ENCODE measurements at regions not wholly inside any gene's neighbourhood (a gene's known extent, or its start where the extent isn't known, plus 50 kb on each side); places are given as distances from the start of the nearest gene placed in this dataset.

DNA sequence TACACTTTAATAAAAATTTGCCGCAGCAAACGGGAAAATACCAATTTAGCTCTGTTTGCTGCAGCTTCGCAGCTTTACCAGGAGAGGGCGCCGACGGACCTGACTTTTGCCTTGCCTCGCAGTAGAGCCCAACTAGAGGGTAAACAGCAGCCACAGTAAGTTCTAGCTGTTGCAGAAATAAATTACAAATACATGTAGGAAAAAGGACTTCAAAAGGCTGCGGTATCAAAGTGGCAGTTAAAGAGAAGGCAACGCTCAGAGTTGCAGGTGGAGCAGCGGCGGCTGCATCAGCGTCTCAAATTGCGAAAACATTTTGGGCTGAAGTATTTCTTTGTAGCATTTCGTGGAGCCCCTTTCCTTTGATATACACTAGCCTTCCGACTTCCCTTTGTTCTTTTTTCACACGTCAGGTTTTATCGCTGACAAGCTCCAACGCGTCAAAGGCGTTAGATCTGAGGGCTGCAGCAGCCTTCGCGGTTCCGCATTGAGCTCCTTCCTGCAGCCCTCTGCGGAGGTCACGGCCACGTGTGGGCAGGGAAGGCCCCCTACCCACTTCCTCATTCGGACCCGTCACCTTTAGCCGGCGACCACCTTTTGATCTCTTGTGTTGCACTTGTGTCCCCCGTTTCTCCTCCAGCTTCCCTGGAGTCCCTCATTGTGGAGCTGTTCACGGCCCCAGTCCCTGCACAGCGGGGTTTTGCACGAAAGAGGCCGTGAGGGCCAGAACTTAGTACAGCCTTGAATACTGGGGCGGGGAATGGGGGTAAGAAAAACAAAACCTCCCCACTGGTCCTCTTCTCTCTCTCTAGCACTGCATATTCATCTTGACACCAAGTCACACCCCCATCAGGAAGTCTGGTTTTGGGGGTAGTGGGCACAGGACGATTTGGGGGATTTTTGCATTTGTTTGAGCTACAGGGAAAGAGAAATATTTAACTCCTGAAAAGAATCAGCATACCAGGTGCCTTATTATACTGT is 72.8 kb downstream of the S1PR1 start:
- peak; percentile 33 for DNase-seq (ENCODE audit: insufficient read length, low spot score)
- TF ChIP-seq POLR2A (IDR thresholded peaks at IDR 0.05; ENCODE audit: low read depth, low read length), result no peak
- FAIRE-seq, result no peak

DNA sequence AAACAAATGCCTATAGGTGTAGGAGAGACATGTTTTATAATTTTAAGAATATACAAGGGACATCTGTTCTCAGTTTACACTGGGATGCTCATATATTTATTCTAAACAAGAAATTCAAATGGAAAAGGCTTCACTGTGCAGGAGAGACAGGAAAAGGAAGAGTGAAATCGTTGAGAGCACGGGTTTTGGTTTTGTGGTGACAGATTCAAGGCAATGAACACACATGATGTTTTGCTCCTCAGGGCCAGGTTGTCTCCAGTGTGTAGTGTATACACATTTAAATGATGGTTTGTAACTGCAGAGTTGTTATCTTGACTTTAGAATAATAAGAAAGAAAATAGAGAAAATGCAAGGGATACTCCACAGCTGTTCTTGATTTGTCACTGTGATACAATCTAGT is 73.7 kb downstream of the S1PR1 start:
- no peak for DNase-seq (ENCODE audit: insufficient read length, low spot score)
- FAIRE-seq, result no peak
- TF ChIP-seq POLR2A (IDR thresholded peaks at IDR 0.05; ENCODE audit: low read depth, low read length), result no peak

DNA sequence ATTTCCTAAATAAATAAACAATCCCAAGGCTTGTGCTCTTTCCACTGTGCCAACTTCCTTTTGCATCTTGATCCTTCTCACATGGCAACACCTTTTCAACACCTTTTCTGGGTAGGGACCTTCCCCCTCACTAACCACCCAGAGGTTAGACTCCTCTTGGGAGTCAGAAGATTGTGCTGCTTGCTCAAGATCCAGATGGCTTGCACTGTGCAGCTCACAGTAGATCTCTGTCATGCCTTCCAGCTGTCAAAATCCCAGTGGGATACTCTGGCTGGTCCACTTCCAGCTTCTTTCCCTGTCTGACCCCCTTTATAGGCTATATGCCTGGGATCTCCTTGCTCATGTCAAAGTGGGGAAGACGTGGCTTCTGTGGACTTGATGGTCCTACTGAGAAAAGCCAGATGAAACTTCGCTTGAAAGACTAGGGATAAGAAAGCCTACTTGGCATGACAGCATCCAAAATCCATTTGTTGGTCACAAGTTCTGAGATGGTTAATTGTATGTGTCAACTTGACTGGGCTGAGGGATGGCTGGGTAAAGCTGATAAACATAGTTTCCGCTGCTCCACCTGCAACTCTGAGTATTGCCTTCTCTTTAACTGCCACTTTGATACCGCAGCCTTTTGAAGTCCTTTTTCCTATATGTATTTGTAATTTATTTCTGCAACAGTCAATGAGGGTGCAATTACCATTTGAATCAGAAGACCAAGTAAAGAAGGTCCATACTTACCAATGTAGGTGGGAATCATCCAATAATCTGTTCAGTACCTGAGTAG is 74.5 kb downstream of the S1PR1 start:
- DNase-seq (ENCODE audit: insufficient read length, low spot score) (no peak), FAIRE-seq (no peak)
- TF ChIP-seq POLR2A (IDR thresholded peaks at IDR 0.05; ENCODE audit: low read depth, low read length), result no peak

DNA sequence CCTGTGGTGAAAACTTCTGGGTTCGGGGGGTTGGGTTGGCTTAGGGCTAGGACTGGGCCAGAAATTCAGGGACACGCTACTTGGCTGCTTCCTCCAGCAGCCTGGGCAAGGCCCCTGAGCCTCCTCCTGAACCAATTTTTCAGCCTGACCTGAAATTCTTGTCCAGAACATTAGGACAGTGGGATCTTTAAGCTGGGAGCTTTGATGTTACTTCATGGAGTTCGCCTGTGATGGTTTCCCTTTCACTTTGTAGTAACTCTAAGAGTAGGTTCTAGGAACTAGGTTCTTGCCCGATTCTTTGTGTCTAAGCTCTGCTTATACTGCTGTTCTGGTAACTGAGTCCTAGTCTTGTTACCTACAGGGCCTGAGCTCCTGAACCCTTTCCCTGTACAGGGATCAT is 75.3 kb downstream of the S1PR1 start:
- DNase-seq (ENCODE audit: insufficient read length, low spot score) (no peak), FAIRE-seq (no peak)
- TF ChIP-seq POLR2A (IDR thresholded peaks at IDR 0.05; ENCODE audit: low read depth, low read length), result no peak

DNA sequence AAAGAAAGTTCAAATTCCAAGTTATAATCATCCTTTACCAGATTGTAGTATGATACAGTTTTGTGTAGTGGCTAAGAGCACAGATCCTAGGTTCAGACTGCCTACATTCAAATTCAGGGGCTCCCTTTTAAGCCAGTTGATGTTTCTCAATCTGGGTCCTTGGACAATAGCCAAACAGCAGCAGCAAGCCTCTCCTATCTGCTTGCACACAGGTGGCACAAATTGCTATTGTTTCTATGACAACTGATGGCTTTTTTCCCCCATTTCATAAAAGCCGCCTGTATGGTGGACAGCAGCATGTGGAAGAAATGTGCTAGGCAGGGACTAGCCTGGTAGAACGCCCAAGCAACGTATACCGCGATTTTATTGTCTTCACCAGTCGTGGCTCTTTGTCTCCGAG is 76.5 kb downstream of the S1PR1 start:
- FAIRE-seq, result no peak
- no peak for TF ChIP-seq POLR2A (IDR thresholded peaks at IDR 0.05; ENCODE audit: low read depth, low read length)
- no peak for DNase-seq (ENCODE audit: insufficient read length, low spot score)

DNA sequence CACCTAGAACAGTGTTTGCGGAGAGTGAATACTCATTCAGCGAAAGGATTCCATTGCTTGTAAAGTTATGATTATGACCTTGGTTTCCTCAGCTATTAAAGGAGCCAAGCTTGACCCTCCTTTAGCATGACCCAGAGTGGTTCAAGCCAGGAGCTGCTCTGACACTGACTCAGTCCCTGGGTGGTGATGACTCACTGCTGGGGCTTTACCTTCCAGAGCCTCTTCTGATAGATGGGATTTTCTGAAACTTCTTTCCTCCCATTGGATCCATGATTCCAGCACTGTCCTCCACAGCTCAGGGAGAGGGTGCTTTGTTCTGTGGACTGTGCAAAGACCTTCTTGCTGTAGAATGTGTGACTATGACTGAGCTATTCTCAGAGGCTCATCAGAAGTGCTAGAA is 77.4 kb downstream of the S1PR1 start:
- TF ChIP-seq POLR2A (IDR thresholded peaks at IDR 0.05; ENCODE audit: low read depth, low read length), result no peak
- peak; percentile 47 for DNase-seq (ENCODE audit: insufficient read length, low spot score)
- FAIRE-seq, result peak; percentile 70

DNA sequence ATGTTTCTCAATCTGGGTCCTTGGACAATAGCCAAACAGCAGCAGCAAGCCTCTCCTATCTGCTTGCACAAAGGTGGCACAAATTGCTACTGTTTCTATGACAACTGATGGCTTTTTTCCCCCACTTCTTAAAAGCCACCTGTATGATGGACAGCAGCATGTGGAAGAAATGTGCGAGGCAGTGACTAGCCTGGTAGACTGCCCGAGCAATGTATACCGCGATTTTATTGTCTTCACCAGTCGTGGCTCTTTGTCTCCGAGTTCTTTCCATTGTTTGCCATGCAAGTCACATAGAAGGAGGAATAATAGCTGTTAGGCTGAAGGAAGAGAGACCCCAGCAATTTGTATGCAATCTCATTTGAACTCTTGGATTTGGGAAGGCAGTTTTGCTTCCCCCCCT is 79.4 kb downstream of the S1PR1 start:
- TF ChIP-seq POLR2A (IDR thresholded peaks at IDR 0.05; ENCODE audit: low read depth, low read length), result no peak
- DNase-seq (ENCODE audit: insufficient read length, low spot score) (no peak), FAIRE-seq (no peak)

DNA sequence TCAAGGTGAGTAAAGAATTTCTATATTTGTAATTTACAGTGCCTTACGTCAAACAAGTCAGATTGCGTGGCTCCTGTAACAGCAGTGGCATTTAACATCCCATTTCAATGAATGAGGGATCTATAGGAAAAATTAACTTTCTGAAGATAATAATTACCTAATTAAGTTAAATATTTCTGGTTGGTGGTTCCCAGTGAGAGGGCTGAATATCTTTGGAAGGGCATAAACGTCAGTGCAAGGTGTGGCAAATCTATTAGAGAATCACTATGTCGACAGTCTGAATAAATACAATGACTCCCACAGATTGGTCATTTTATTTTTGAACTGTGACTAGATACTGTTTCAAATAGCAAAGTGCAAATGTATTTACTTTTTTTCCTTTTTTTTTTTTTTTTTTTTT is 80.0 kb downstream of the S1PR1 start:
- no peak for TF ChIP-seq POLR2A (IDR thresholded peaks at IDR 0.05; ENCODE audit: low read depth, low read length)
- FAIRE-seq, result no peak
- no peak for DNase-seq (ENCODE audit: insufficient read length, low spot score)

DNA sequence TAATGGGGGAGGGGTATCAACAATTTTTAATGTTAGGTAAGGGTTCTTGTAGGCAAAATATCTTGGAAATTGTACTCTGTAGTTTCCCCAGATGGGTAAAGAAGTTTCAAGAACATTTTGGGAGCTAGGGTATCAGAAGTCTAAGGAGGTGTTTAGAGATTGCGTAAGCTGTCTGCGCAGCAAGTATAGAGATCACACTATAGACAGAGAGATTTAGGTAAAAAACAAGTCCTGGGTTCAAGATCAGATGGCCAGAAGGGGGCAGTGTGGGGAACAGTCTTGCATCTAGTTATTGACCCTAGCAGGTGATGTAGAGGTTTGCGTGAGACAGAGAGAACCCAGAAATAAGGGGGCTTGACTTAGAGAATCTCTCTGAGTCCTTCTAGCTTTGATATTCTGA is 80.8 kb downstream of the S1PR1 start:
- TF ChIP-seq POLR2A (IDR thresholded peaks at IDR 0.05; ENCODE audit: low read depth, low read length), result no peak
- FAIRE-seq, result no peak
- DNase-seq (ENCODE audit: insufficient read length, low spot score), result no peak

DNA sequence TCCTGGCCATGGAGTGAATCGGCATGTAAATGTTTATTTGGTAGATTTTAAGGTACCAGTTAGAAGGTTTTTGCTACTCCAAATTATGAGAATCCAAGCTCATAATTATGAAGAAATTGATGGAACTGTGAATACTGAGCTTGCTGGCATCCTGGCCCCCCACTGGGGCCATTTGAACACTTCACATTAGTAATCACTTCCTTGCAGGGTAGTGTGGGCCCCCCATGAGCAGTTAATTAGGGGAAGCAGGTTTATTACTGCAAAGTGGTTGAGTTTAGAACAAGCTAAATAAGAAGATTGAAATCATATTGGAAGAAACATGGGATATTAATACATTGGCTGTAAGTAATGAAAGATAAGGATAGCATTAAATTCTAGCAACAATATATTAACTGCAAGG is 86.7 kb downstream of the S1PR1 start:
- no peak for TF ChIP-seq POLR2A (IDR thresholded peaks at IDR 0.05; ENCODE audit: low read depth, low read length)
- FAIRE-seq (no peak), DNase-seq (ENCODE audit: insufficient read length, low spot score) (no peak)

DNA sequence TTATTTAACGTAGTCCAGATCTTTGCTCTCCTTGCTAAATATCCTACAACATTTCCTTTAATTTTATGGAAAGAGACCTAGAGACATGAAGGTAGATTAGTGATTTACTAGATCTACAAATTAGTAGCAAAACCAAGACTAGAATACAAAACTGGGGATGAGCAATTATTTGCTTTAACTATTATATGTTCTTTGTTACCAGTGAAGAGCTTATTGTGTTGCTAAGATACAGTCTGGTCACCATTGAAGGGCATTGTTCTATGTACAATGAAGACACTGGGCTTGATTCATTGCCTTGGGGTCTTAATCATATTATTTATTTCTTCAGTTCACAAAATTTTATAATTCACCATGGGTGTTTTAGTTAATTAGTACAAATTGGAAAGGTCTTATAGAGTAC is 88.3 kb downstream of the S1PR1 start:
- FAIRE-seq (no peak), DNase-seq (ENCODE audit: insufficient read length, low spot score) (no peak)
- TF ChIP-seq POLR2A (IDR thresholded peaks at IDR 0.05; ENCODE audit: low read depth, low read length), result no peak

DNA sequence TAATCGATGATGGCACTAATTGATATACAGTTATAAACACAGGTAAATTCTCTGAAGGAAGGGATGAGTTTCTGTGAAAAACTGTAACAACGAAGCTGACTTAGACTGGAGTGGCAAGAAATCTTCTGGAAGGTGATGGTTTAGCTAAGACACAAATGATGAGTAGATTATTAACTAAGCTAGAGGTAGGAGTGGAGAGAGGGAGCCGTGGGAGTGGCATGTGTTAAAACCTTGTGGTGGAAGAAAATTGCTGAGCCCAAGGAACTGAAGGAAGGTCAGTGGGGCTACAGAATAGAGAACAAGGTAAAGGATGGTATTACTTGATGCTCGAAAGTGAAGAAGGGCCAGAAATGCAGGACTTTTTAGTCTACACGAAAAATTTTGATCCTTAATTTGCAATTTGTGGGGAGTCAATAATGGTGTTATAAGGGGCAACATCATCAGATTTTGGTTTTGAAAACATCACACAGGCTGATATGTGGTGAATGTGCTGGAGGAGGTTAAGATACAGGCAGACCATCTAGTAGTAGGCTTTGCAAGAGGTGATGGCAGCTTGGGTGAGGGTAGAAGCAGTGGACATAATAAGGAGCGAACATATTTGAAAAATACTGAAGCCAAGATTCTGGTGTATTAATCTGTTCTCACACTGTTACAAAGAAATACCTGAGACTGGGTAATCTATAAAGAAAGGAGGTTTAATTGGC is 93.8 kb downstream of the S1PR1 start:
- DNase-seq (ENCODE audit: insufficient read length, low spot score), result no peak
- FAIRE-seq, result no peak

DNA sequence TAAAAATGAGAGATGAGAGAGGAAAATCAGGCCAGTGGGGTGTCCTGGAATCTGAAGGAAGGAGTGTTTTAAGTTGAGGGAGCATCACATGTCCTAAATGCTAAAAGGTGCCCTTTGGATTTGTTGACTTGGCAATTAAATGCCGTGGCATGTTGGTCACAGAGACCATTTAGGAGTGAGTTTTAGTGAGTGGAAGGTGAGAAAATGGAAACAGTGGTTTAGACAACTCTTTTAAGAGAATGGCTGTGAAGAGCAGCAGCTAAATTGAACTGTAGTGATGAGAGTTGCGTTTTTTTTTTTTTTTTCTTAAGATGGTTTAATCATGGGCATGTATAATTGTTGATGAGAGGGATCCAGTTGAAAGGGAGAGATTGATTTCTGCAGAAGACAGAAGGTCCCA is 95.0 kb downstream of the S1PR1 start:
- no peak for TF ChIP-seq POLR2A (IDR thresholded peaks at IDR 0.05; ENCODE audit: low read depth, low read length)
- FAIRE-seq (no peak), DNase-seq (ENCODE audit: insufficient read length, low spot score) (no peak)

More for the DNA sequence above, 93.8 kb downstream of the S1PR1 start:
- TF ChIP-seq POLR2A (IDR thresholded peaks at IDR 0.05; ENCODE audit: low read depth, low read length), result no peak

DNA sequence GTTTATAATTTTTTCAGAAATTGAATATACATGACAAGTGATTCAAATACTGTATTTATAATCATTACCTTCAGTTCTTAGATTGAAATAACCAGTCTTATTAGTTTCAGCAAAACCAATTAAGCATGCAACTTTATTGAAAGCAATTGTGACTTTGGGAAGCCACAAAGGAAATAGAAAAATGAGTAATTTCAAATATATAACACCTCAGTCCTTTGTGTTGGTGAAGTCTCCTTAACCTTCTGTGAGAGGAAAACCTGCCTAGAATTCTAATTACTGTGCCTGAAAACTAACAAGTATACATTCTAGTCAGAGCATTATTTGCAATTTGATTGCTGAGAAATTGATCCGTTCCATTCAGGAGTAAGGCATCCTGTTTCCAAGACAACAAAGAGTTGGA is 95.8 kb downstream of the S1PR1 start:
- no peak for DNase-seq (ENCODE audit: insufficient read length, low spot score)
- no peak for TF ChIP-seq POLR2A (IDR thresholded peaks at IDR 0.05; ENCODE audit: low read depth, low read length)
- FAIRE-seq, result no peak

Measured in H54 (cell line).